ENCODE measurements at regions not wholly inside any gene's neighbourhood (a gene's known extent, or its start where the extent isn't known, plus 50 kb on each side); places are given as distances from the start of the nearest gene placed in this dataset.
"Not testable (repeated sequence)": the region's sequence is repeated elsewhere in the genome, so short reads cannot be mapped to it uniquely, and the experiment has no call there.

DNA sequence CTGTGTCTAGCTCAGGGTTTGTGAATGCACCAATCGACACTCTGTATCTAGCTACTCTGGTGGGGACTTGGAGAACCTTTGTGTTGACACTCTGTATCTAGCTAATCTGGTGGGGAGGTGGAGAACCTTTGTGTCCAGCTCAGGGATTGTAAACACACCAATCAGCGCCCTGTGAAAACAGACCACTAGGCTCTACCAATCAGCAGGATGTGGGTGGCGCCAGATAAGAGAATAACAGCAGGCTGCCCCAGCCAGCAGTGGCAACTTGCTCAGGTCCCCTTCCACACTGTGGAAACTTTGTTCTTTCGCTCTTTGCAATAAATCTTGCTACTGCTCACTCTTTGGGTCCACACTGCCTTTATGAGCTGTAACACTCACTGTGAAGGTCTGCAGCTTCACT lies 151.3 kb upstream of the LRIG1 start:
- DNase-seq (ENCODE audit: low spot score); H3K9ac ChIP-seq (ENCODE audit: low read depth, low read length, poor library complexity); H3K27me3 ChIP-seq (ENCODE audit: control insufficient read depth in 3 of 3, insufficient read depth in 3 of 3, low read depth in 1 of 3, low read length in 3 of 3); H3K14ac ChIP-seq (ENCODE audit: low read length); H3K23ac ChIP-seq (ENCODE audit: low read depth, low read length, poor library complexity); H3K4ac ChIP-seq (ENCODE audit: low read length); H3K9me3 ChIP-seq (replicated peaks in 1 of 2; ENCODE audit: control insufficient read depth in 2 of 2, insufficient read depth in 1 of 2, low read depth in 1 of 2, low read length in 2 of 2); H2BK12ac ChIP-seq (ENCODE audit: low read length); H3K36me3 ChIP-seq (replicated peaks in 1 of 2; ENCODE audit: control insufficient read depth in 2 of 2, insufficient read depth in 2 of 2, low read length in 2 of 2); H3K4me2 ChIP-seq (ENCODE audit: insufficient read depth, low read length, poor library complexity, severe bottlenecking); H2AK5ac ChIP-seq (ENCODE audit: low read depth, low read length); H3K79me1 ChIP-seq (ENCODE audit: low read depth, low read length); H2BK15ac ChIP-seq (ENCODE audit: low read length); H2BK5ac ChIP-seq (ENCODE audit: low read length); H3K27ac ChIP-seq (replicated peaks; ENCODE audit: low read length); H4K8ac ChIP-seq (ENCODE audit: low read depth, low read length); H2AFZ ChIP-seq (ENCODE audit: low read length); H3K4me3 ChIP-seq (ENCODE audit: low read length in 2 of 2); H4K91ac ChIP-seq (ENCODE audit: low read depth, low read length, poor library complexity); H2BK120ac ChIP-seq (ENCODE audit: low read depth, low read length): not testable (repeated sequence)
- Histone ChIP-seq H3K4me1 (ENCODE audit: control insufficient read depth in 2 of 2, insufficient read depth in 1 of 2, low read depth in 1 of 2, low read length in 2 of 2) (peaks cover 12 to 28% of the 10 kb centered on the region in 2 donors), H3K18ac (ENCODE audit: low read length) (peak overlapping the region; percentile 41)
- WGBS, 2 donors (ENCODE audit: extremely low coverage in 2 of 2, insufficient read length in 2 of 2, insufficient replicate concordance in 1 of 2): no CpG with 5 or more reads among the region's 4 CpGs

DNA sequence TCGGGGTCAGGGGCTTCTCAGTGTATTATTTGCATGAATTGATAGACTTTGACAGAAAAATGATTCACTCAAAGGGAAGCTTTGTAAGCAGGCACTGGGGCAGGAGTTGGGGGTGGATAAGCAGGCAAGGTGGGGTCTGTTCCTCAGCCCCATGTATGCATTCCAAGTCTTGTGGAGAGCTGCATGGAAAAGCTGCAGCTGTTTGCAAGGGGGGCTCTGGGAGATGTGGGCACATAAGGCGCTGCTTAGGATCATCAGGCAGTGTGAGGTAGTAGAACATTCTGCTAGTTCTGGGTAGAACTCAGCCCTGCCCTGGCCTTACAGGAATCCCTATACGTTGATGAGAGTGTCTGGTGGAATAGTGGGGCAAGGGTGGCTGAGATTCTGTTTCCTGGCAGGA lies 154.2 kb upstream of the LRIG1 start:
- H2BK120ac ChIP-seq (ENCODE audit: low read depth, low read length): peak overlapping the region; percentile 0
- H3K27ac ChIP-seq (replicated peaks; ENCODE audit: low read length): peak overlapping the region; percentile 83
- H3K4ac ChIP-seq (ENCODE audit: low read length): no peak overlapping the region
- H2BK12ac ChIP-seq (ENCODE audit: low read length): no peak overlapping the region
- no peak overlapping the region for H3K4me3 ChIP-seq (ENCODE audit: low read length in 2 of 2)
- H3K36me3 ChIP-seq (replicated peaks in 1 of 2; ENCODE audit: control insufficient read depth in 2 of 2, insufficient read depth in 2 of 2, low read length in 2 of 2): no peaks in the 10 kb centered on the region
- H3K23ac ChIP-seq (ENCODE audit: low read depth, low read length, poor library complexity): no peak overlapping the region
- no peak overlapping the region for H2BK5ac ChIP-seq (ENCODE audit: low read length)
- H2AK5ac ChIP-seq (ENCODE audit: low read depth, low read length): no peak overlapping the region
- DNase-seq (ENCODE audit: low spot score): no peak
- H2AFZ ChIP-seq (ENCODE audit: low read length): peak overlapping the region; percentile 68
- H4K8ac ChIP-seq (ENCODE audit: low read depth, low read length): no peak overlapping the region
- H3K4me1 ChIP-seq (ENCODE audit: control insufficient read depth in 2 of 2, insufficient read depth in 1 of 2, low read depth in 1 of 2, low read length in 2 of 2): peaks cover 12 to 28% of the 10 kb centered on the region in 2 donors
- WGBS, 2 donors (ENCODE audit: extremely low coverage in 2 of 2, insufficient read length in 2 of 2, insufficient replicate concordance in 1 of 2): no CpG with 5 or more reads among the region's 3 CpGs
- peak overlapping the region; percentile 81 for H4K91ac ChIP-seq (ENCODE audit: low read depth, low read length, poor library complexity)
- H3K14ac ChIP-seq (ENCODE audit: low read length): no peak overlapping the region
- H2BK15ac ChIP-seq (ENCODE audit: low read length): peak overlapping the region; percentile 4
- H3K27me3 ChIP-seq (ENCODE audit: control insufficient read depth in 3 of 3, insufficient read depth in 3 of 3, low read depth in 1 of 3, low read length in 3 of 3): no peaks in the 10 kb centered on the region
- H3K18ac ChIP-seq (ENCODE audit: low read length): no peak overlapping the region
- H3K9ac ChIP-seq (ENCODE audit: low read depth, low read length, poor library complexity): no peak overlapping the region
- no peaks in the 10 kb centered on the region for H3K79me1 ChIP-seq (ENCODE audit: low read depth, low read length)
- no peak overlapping the region for H3K4me2 ChIP-seq (ENCODE audit: insufficient read depth, low read length, poor library complexity, severe bottlenecking)
- no peaks in the 10 kb centered on the region for H3K9me3 ChIP-seq (replicated peaks in 1 of 2; ENCODE audit: control insufficient read depth in 2 of 2, insufficient read depth in 1 of 2, low read depth in 1 of 2, low read length in 2 of 2)

DNA sequence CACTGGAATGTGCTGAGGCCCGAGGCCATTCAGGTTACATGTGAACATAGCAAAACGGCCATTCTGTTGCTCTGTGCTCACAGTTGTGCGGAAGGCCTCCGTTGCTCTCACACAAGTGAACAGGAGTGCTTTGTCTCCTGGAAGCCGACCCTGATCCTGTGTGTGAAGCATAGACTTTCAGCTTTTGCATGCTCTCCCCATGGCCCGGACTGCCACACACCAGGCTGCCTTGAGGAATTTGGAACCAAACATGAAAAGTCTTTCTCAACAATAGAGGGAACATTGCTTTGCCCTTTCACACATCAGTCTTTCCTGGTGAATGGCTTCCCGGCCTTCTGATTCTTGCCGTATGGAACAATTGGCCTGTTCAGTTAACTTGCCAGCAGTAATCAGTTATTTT lies 154.8 kb upstream of the LRIG1 start:
- H4K8ac ChIP-seq (ENCODE audit: low read depth, low read length): no peak overlapping the region

DNA sequence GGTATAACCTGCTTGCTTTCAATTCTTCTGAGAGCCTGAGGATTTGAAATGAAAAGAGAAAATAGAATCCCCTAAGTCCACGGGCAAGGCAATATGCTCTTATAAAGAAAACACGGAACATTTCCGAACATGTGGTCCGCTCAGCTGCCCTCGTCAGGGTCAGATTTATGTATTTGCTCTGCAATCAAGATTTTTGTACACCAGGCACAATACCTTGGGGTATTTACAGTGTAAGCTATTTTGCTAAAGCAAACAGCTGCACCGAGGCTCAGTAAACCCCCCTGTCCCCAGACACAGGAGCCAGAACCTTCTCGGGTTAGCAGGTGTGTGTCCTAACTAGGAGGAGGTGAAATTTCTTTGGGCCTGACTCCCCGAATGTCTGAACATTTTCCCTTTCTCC lies 155.8 kb upstream of the LRIG1 start:
- no peak overlapping the region for H4K91ac ChIP-seq (ENCODE audit: low read depth, low read length, poor library complexity)
- no peaks in the 10 kb centered on the region for H3K79me1 ChIP-seq (ENCODE audit: low read depth, low read length)
- no peak overlapping the region for H2AK5ac ChIP-seq (ENCODE audit: low read depth, low read length)
- no peak overlapping the region for H3K4ac ChIP-seq (ENCODE audit: low read length)
- no peak overlapping the region for H2BK12ac ChIP-seq (ENCODE audit: low read length)
- H3K9ac ChIP-seq (ENCODE audit: low read depth, low read length, poor library complexity): no peak overlapping the region
- no peaks in the 10 kb centered on the region for H3K9me3 ChIP-seq (replicated peaks in 1 of 2; ENCODE audit: control insufficient read depth in 2 of 2, insufficient read depth in 1 of 2, low read depth in 1 of 2, low read length in 2 of 2)
- H3K23ac ChIP-seq (ENCODE audit: low read depth, low read length, poor library complexity): no peak overlapping the region
- H3K14ac ChIP-seq (ENCODE audit: low read length): no peak overlapping the region
- no CpG with 5 or more reads among the region's 8 CpGs for WGBS, 2 donors (ENCODE audit: extremely low coverage in 2 of 2, insufficient read length in 2 of 2, insufficient replicate concordance in 1 of 2)
- H2BK15ac ChIP-seq (ENCODE audit: low read length): no peak overlapping the region
- H3K4me2 ChIP-seq (ENCODE audit: insufficient read depth, low read length, poor library complexity, severe bottlenecking): no peak overlapping the region
- H2BK5ac ChIP-seq (ENCODE audit: low read length): no peak overlapping the region
- peaks cover 12 to 28% of the 10 kb centered on the region in 2 donors for H3K4me1 ChIP-seq (ENCODE audit: control insufficient read depth in 2 of 2, insufficient read depth in 1 of 2, low read depth in 1 of 2, low read length in 2 of 2)
- H3K27me3 ChIP-seq (ENCODE audit: control insufficient read depth in 3 of 3, insufficient read depth in 3 of 3, low read depth in 1 of 3, low read length in 3 of 3): no peaks in the 10 kb centered on the region
- DNase-seq (ENCODE audit: low spot score): no peak
- H2AFZ ChIP-seq (ENCODE audit: low read length): peak overlapping the region; percentile 68
- H3K36me3 ChIP-seq (replicated peaks in 1 of 2; ENCODE audit: control insufficient read depth in 2 of 2, insufficient read depth in 2 of 2, low read length in 2 of 2): no peaks in the 10 kb centered on the region
- H3K27ac ChIP-seq (replicated peaks; ENCODE audit: low read length): peak overlapping the region; percentile 83
- no peak overlapping the region for H3K18ac ChIP-seq (ENCODE audit: low read length)
- no peak overlapping the region for H3K4me3 ChIP-seq (ENCODE audit: low read length in 2 of 2)
- H4K8ac ChIP-seq (ENCODE audit: low read depth, low read length): no peak overlapping the region
- no peak overlapping the region for H2BK120ac ChIP-seq (ENCODE audit: low read depth, low read length)

More for the DNA sequence above, 154.8 kb upstream of the LRIG1 start:
- peak overlapping the region; percentile 83 for H3K27ac ChIP-seq (replicated peaks; ENCODE audit: low read length)
- H2AFZ ChIP-seq (ENCODE audit: low read length): peak overlapping the region; percentile 68
- peak overlapping the region; percentile 92 for H3K18ac ChIP-seq (ENCODE audit: low read length)
- H3K14ac ChIP-seq (ENCODE audit: low read length): no peak overlapping the region
- no CpG with 5 or more reads among the region's 8 CpGs for WGBS, 2 donors (ENCODE audit: extremely low coverage in 2 of 2, insufficient read length in 2 of 2, insufficient replicate concordance in 1 of 2)
- H3K79me1 ChIP-seq (ENCODE audit: low read depth, low read length): no peaks in the 10 kb centered on the region
- H3K27me3 ChIP-seq (ENCODE audit: control insufficient read depth in 3 of 3, insufficient read depth in 3 of 3, low read depth in 1 of 3, low read length in 3 of 3): no peaks in the 10 kb centered on the region
- peak overlapping the region; percentile 0 for H2BK120ac ChIP-seq (ENCODE audit: low read depth, low read length)
- DNase-seq (ENCODE audit: low spot score): peak; percentile 42
- H3K9ac ChIP-seq (ENCODE audit: low read depth, low read length, poor library complexity): no peak overlapping the region
- no peak overlapping the region for H3K4me3 ChIP-seq (ENCODE audit: low read length in 2 of 2)
- peak overlapping the region; percentile 4 for H2BK15ac ChIP-seq (ENCODE audit: low read length)
- H3K4ac ChIP-seq (ENCODE audit: low read length): no peak overlapping the region
- H2BK12ac ChIP-seq (ENCODE audit: low read length): peak overlapping the region; percentile 16
- H2BK5ac ChIP-seq (ENCODE audit: low read length): peak overlapping the region; percentile 59
- H3K36me3 ChIP-seq (replicated peaks in 1 of 2; ENCODE audit: control insufficient read depth in 2 of 2, insufficient read depth in 2 of 2, low read length in 2 of 2): no peaks in the 10 kb centered on the region
- no peak overlapping the region for H2AK5ac ChIP-seq (ENCODE audit: low read depth, low read length)
- H3K23ac ChIP-seq (ENCODE audit: low read depth, low read length, poor library complexity): no peak overlapping the region
- no peaks in the 10 kb centered on the region for H3K9me3 ChIP-seq (replicated peaks in 1 of 2; ENCODE audit: control insufficient read depth in 2 of 2, insufficient read depth in 1 of 2, low read depth in 1 of 2, low read length in 2 of 2)
- H4K91ac ChIP-seq (ENCODE audit: low read depth, low read length, poor library complexity): peak overlapping the region; percentile 81
- peaks cover 12 to 28% of the 10 kb centered on the region in 2 donors for H3K4me1 ChIP-seq (ENCODE audit: control insufficient read depth in 2 of 2, insufficient read depth in 1 of 2, low read depth in 1 of 2, low read length in 2 of 2)
- no peak overlapping the region for H3K4me2 ChIP-seq (ENCODE audit: insufficient read depth, low read length, poor library complexity, severe bottlenecking)

Data from neuronal stem cell (in vitro differentiated cells).